Stomach (tissue), 4 donors: ENCODE measurements at regions not wholly inside any gene's neighbourhood (a gene's known extent, or its start where the extent isn't known, plus 50 kb on each side); places are given as distances from the start of the nearest gene placed in this dataset.
"Not testable (repeated sequence)": the region's sequence is repeated elsewhere in the genome, so short reads cannot be mapped to it uniquely, and the experiment has no call there.

Experiments used
- EP300 ChIP-seq: sonication (generic); formaldehyde crosslinking; IDR thresholded peaks from one replicate; pipeline ENCODE4 v1.6.1; 2017; ENCODE audit warnings: antibody characterized with exemption
- POLR2A ChIP-seq, 4 donors: fragments of 450-650 bp; IDR thresholded peaks; one replicate each; pipeline ENCODE4 v1.6.1; 2016; ENCODE audit warnings: antibody characterized with exemption in 4 of 4, control low read depth in 2 of 4, mild to moderate bottlenecking in 1 of 4, moderate library complexity in 1 of 4
- POLR2AphosphoS5 ChIP-seq, 3 donors: sonication (generic); formaldehyde crosslinking; IDR thresholded peaks; one replicate each; pipeline ENCODE4 v1.6.1; 2016; ENCODE audit warnings: antibody characterized with exemption in 3 of 3
- TF ChIP-seq, protein P1 (sequence below), 7 experiments: fragments of 450-650 bp in 4 of 7; fragments of 200-600 bp in 3 of 7; sonication (generic) in 3 of 7; IDR thresholded peaks; one replicate each; pipeline ENCODE4 v1.5.1; 2016 to 2019; ENCODE audit warnings: antibody characterized with exemption in 7 of 7, control low read depth in 2 of 7, mild to moderate bottlenecking in 1 of 7

DNA sequence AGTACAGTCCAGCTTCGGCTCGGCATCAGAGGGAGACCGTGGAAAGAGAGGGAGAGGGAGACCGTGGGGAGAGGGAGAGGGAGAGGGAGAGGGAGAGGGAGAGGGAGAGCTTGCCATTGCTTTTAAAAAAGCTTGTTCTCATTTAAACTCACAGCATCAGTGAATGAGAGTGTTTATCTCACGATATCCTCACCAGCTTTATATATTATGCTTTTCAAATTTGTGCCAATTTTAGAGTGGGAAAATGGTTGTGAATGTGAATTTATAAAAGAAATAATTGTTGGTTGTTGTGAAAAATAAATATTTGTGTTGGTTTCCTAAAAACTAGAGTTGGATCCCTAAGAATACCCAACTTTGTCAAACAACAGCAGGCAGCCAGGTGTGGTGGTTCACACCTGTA lies 170.1 kb downstream of the NRN1 start:
- not testable (repeated sequence) for TF ChIP-seq POLR2AphosphoS5 (IDR thresholded peaks at IDR 0.05); POLR2A (IDR thresholded peaks at IDR 0.05); EP300
- TF ChIP-seq, protein P1, sequence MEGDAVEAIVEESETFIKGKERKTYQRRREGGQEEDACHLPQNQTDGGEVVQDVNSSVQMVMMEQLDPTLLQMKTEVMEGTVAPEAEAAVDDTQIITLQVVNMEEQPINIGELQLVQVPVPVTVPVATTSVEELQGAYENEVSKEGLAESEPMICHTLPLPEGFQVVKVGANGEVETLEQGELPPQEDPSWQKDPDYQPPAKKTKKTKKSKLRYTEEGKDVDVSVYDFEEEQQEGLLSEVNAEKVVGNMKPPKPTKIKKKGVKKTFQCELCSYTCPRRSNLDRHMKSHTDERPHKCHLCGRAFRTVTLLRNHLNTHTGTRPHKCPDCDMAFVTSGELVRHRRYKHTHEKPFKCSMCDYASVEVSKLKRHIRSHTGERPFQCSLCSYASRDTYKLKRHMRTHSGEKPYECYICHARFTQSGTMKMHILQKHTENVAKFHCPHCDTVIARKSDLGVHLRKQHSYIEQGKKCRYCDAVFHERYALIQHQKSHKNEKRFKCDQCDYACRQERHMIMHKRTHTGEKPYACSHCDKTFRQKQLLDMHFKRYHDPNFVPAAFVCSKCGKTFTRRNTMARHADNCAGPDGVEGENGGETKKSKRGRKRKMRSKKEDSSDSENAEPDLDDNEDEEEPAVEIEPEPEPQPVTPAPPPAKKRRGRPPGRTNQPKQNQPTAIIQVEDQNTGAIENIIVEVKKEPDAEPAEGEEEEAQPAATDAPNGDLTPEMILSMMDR (IDR thresholded peaks at IDR 0.05), result not testable (repeated sequence)
